ENCODE measurements at regions not wholly inside any gene's neighbourhood (a gene's known extent, or its start where the extent isn't known, plus 50 kb on each side); places are given as distances from the start of the nearest gene placed in this dataset.

DNA sequence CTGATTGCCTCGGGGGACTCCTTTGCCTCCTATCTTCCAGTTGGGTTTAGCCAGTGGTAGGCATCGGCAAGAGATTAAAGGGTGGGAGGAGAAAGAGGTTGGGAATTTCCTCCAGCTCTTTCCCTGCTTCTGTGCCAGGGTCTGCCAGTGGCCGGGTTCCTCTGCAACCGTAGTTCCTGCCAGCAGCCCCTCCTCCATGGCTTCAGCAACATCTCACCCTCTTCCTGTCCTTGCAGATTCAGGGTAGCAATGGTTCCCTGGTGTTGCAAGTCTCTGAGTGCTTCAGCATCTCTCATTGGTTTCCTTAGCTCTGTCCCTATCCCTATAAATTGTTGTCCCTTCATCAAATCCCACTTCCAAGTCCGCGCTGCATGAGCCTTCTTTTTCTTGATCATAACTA lies 223.1 kb upstream of the JUN start:
- no peak for DNase-seq

DNA sequence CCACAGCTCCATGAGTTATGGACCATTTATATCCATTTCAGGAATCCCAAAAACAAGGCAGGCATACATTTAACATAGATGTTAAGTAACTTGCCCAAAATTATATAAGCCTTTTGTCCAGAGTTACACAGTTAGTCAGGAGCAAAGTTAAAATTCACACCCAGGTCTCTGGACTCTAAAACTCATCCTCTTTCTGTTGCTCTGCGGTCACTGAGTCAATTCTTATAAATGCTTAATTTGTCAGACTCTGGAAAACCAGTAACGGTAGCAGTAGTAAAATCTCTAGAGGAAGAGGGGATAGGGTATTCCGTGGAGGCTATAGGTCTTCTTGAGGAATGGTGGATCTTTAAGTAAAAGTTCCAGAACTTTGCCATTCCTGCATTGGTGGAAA lies 223.6 kb upstream of the JUN start:
- DNase-seq, result no peak

DNA sequence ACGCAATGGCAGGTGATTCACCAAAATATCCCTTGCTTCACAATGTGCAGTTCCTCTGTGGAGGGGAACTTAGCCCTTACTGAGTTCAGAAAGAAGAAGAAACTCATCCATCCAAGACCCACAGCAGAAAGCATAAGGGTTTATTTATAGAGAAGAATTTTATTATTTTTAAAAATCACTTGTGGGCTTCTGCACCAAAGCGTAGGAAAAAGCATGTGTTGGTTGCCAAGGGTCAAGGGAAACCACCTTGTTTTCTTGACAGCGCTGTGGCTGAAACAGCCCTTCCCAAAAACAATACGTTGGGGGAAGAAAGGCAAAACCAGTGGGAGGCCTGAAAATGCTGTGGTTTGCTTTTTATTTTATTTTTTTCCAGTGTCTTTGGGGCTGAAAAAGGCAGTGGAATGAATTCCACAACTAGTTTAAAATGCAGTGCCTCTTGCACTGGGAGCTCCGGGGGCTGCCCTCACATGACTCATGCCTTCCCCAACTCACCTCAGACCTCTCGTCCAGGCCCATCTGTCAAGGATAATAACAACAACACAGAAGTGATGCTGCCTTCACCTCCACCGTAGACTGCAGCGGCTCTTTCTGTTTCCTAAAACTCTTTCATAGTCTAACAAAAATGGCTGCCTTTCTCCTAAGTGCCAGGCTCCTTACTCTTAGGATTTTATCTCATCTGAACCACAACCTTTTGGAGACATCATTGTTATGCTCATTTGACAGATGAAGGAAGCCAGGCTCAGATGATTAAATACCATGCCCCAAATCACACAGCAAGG lies 224.2 kb upstream of the JUN start:
- DNase-seq, result peak; percentile 54

DNA sequence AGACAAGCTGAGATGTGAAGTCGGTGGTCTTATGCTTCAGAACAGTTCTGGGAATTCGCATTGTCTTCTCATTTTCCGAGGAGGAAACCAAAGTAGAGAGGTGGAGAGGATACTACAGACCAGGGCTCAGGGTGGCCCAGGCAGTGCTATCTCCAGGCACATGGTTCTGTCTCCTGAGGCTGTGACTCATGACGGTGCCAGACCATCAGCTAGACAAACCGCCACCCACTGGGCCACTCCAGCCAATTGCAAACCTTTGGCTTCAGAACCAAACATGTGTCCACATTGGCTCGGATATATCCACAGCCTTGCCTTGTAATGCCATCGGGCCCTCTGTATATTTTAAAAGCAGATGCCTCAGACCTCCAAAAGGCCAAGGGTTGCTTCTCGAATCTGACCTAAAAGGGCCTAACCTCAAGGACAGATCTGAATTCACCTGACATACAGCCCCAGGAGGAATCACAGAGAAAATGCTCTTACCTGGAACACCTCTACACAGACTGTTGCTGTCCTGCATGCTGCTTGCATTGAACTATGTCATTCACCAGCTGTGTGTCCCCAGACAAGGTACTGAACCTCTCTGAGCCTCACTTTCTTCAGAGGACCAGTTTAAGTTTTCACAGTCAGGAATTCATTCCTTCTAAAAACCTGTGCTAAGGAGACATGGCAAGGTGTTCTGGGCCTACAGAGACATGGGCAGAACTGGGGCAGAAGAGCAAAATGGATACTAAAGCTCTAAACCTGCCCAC lies 224.9 kb upstream of the JUN start:
- DNase-seq, result no peak

DNA sequence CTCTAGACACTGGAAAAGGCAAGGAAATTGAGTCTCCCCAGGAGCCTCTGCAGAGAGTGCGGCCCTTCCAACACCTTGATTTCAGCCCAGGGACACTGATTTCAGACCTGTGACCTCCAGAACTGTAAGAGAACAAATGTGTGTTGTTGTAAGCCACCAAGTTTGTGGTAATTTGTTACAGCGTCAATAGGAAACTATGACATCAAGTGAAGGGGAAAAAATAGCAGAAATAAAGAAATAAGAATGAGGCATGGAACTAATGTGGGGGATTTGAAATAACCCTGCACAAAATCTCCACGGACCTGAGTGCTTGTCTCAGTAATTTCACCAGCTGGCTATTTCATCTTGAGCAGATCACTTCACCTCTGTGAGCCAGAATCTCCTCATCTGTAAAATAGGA lies 227.8 kb upstream of the JUN start:
- no peak for DNase-seq

GRCh38 chr1:59012378-59012777 lies 228.5 kb upstream of the JUN start:
- DNase-seq, result no peak

DNA sequence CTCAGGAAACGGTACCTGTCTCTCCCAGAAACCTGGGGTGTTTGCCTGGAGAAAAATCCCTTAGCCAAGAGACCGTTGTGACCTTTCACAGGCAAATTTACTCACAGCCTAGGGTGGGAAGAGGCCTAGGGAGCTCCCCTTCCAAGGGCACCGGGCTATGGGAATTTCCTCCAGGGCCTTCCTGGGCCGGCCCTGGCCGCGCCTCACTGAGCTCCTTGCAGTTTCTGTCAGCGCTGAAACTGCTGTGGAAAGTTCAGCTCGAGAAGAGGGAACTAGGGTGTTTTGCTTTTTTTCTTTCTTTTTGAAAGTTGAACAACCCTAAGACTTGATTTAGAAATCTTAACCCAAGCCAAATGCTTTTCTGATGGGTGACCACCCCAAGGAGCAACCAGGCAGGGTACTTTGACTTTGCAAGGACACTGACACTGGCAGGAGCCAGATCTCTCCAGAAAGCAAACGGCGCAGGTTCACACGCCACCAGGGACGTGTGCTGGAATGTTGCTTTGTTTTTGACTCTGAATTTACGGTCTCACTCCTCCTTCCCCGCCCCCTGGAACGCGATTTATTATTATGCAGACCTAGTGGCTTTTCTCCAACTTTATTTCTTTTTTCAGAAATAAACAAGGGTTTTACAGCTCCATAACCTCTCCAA lies 229.6 kb upstream of the JUN start:
- peak; percentile 50 for DNase-seq

GRCh38 chr1:59013928-59014279 lies 230.1 kb upstream of the JUN start:
- DNase-seq, result no peak

DNA sequence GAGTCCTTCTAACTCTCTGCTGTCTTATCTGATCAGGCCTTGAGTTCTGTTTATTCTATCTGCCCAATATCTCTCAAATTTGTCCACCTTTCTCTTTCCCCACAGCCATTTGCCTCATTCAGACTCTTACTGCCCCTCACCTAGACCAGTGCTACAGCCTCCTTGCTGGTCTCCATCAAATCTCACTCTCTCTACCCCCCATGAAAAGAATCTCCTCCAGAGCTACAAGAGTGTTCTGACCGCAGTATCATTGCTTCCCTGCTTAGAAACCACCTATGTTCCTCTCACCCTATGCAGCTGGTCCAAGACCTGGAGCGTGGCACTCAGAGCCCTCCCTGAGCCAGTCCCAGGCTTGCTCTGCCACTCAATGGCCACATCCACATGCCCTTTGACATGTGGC lies 231.0 kb upstream of the JUN start:
- DNase-seq, result no peak

DNA sequence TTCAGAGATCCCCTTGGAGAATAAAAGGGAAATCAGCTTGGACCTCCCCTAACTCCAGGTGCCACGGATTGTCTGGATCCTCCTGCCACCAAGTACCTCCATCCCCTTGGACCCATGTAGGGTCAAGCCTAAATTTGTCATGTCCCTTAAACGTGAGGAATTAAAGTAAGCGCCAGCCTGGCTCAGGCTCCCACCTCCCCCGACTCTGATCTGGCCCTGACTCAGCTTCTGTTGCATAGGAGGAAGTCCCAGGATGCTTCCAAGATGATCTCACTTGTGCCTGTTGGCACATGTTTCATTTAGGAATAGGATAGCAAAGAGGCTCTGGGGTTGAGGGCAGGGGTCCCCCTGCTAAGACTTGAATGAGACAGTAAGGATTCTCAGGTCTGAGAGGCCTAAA lies 231.9 kb upstream of the JUN start:
- DNase-seq, result peak; percentile 85

DNA sequence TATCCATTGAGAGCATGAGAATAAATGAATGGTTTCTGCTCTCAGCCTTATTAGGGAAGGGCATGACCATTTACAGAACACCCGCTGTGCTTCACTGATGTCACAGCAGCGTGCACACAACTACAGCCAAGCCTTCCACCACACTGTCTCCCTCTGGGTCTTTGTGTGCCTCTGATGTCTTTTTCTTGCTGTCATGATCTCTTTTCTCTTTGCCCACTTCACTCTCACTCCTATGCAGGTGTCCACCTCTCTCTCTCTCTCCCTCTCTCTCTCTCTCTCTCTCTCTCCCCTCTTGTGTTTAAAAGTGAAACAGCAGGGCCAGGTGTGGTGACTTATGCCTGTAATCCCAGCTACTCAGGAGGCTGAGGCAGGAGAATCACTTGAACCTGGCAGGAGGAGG lies 232.5 kb upstream of the JUN start:
- no peak for DNase-seq

- peak; percentile 76 for DNase-seq
These were observed 233.8 kb upstream of the JUN start for GRCh38 chr1:59017501-59018231.

GRCh38 chr1:59018446-59018845 lies 234.6 kb upstream of the JUN start:
- no peak for DNase-seq

- DNase-seq, result no peak
These were observed 235.0 kb upstream of the JUN start for GRCh38 chr1:59018860-59019259.

- peak; percentile 82 for DNase-seq
These were observed 236.5 kb upstream of the JUN start for GRCh38 chr1:59020151-59020997.

DNA sequence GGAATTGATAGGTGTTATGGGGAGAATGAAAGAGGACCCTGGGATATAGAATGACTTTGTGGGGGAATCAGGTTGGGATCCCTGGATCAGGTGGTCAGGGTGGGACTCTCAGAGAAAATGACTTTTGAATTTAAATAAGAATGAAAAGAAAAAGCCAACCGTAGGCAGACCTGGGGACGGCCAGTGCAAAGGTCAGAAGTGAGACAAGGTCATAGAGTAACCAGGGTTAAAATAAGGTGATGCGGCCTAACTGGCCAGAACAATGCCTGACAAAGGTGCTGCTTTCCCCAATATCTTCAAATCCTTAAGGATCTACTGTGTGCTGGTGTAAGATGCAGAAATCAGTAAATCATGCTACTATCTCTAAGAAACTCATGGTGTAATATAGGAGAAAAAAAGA lies 238.4 kb upstream of the JUN start:
- DNase-seq, result no peak

DNA sequence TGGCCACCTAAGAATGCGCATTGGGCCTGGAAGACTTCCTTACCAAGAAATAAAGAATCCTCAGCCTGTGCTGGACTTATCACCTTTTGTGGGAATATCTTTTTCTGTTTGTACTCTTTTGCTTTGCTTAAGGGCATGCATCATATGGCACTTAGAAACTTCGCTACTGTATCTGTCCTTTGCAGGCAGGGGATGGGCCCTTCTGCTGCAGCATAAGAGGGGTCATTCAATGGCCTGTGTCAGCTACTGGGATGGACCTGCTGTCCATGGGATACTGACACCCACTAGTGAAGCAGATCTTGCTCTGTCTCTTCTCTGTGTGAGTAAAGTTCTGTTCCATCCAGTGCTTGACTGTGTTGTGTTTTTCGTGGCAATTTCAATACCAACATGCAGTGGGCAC lies 239.0 kb upstream of the JUN start:
- no peak for DNase-seq

DNA sequence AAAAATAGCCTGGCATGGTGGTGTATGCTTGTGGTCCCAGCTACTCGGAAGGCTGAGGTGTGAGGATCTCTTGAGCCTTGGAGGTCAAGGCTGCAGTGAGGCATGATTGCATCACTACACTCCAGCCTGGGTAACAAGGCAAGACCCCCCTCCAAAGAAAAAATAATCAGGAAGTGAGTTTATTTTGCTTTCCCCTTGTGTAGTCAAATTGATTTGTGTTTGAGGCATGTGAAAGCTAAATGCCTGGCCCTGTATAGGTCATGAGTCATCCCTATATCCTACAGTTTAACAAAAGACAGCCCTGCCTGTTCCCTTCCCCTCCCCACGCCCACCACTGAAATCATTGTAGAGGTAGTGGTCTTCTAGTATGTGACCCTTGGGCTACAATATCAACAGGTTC lies 241.4 kb upstream of the JUN start:
- DNase-seq, result peak; percentile 83

- DNase-seq, result peak; percentile 82
These were observed 242.1 kb upstream of the JUN start for GRCh38 chr1:59025898-59026426.

DNA sequence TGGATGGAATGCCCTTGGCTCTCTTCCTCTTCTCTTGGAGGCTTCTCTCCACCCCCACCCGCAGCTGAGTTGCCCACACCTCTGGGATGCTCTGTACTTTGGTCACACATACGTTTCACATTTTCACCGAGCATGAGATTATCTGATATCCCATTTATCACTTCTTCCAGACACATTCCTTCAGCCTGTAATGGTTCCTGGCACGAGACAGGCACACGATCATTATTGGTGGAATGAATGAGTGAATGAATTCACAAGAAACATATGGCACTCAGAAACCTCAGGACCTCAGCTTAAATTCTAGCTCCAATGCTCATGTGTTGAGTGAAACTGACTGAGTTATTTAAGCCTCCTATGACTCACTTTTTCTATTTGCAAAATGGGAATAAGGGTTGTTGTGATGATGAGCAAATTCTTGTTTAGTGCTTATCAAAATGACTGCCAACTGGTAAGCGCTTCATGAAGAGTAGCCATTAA lies 242.7 kb upstream of the JUN start:
- peak; percentile 98 for DNase-seq

DNA sequence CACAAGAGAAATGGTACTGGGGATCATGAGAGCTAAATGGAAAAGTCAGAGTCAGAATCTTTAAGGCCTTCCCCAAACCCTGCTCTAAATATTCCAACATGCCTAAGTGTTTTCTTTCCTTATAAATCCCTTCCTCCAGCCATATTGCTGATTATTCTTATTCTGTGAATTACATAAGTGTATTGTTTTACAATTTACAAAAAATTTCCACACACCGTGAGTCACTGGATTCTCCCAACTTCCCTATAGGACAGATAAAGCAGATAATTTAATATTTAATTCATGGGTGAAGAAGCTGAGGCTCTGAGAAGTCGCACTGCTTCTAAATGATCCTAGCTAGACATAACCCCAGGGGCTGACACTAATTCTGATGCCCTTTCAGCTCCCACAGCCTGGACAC lies 243.3 kb upstream of the JUN start:
- no peak for DNase-seq

DNA sequence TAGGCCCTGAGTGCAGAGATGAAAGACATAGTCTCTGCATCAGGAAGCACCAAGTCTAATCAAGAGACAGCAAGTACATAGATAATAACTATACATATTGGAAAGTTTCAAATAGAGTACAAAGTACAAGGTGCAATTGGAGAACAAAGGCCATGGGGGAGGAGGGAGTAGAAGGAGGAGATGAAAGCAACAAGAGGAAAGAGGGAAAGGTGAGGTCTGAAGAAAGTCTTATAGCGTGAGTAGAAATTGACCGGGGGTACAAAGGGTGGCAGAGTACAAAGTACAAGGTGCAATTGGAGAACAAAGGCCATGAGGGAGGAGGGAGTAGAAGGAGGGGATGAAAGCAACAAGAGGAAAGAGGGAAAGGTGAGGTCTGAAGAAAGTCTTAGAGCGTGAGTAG lies 244.2 kb upstream of the JUN start:
- no peak for DNase-seq
